Calu3 (cell line): ENCODE measurements at regions not wholly inside any gene's neighbourhood (a gene's known extent, or its start where the extent isn't known, plus 50 kb on each side); places are given as distances from the start of the nearest gene placed in this dataset.

Experiments used
- BruUV-seq: library from RNA; stranded (reverse); fragments of 400-500 nt; replicated peaks from 2 replicates; lab custom pipeline; 2021; lab: Mats Ljungman, UMichigan
- CTCF ChIA-PET: fragments of 300-600 bp; sonication (Branson Sonifier 250); formaldehyde crosslinking; loops from one replicate; lab custom pipeline; 2022; ENCODE audit warnings: antibody characterized with exemption; lab: Charles Lee
- DNase-seq: peaks from one replicate; pipeline ENCODE4 v3.0.0; 2022
- H3K27ac Mint-ChIP-seq: one replicate; pipeline ENCODE4 v1.8.0; 2022; ENCODE audit warnings: mixed read lengths; ENCODE audit not compliant: unreplicated experiment
- H3K27me3 Mint-ChIP-seq: one replicate; pipeline ENCODE4 v1.8.0; 2022; ENCODE audit warnings: mixed read lengths; ENCODE audit not compliant: unreplicated experiment
- H3K36me3 Mint-ChIP-seq: one replicate; pipeline ENCODE4 v1.8.0; 2022; ENCODE audit warnings: mild to moderate bottlenecking, moderate library complexity, mixed read lengths; ENCODE audit not compliant: insufficient read depth, unreplicated experiment
- H3K4me1 Mint-ChIP-seq: one replicate; pipeline ENCODE4 v1.8.0; 2022; ENCODE audit warnings: mild to moderate bottlenecking, low read depth, mixed read lengths; ENCODE audit not compliant: unreplicated experiment
- H3K4me3 Mint-ChIP-seq: one replicate; pipeline ENCODE4 v1.8.0; 2022; ENCODE audit warnings: mild to moderate bottlenecking, low read depth, moderate library complexity, mixed read lengths; ENCODE audit not compliant: unreplicated experiment
- H3K9me3 Mint-ChIP-seq: one replicate; pipeline ENCODE4 v1.8.0; 2022; ENCODE audit warnings: low read depth, mixed read lengths; ENCODE audit not compliant: unreplicated experiment
- intact Hi-C: fragments of 100-400 bp; cut with micrococcal nuclease; formaldehyde crosslinking; loops from one replicate; pipeline ENCODE4 v1.10.0; 2022; ENCODE audit not compliant: unreplicated experiment
- TF ChIP-seq, protein P1 (sequence below): fragments of 200-600 bp; IDR thresholded peaks from one replicate; pipeline ENCODE4 v1.8.0; 2022; ENCODE audit warnings: antibody characterized with exemption; ENCODE audit not compliant: unreplicated experiment

DNA sequence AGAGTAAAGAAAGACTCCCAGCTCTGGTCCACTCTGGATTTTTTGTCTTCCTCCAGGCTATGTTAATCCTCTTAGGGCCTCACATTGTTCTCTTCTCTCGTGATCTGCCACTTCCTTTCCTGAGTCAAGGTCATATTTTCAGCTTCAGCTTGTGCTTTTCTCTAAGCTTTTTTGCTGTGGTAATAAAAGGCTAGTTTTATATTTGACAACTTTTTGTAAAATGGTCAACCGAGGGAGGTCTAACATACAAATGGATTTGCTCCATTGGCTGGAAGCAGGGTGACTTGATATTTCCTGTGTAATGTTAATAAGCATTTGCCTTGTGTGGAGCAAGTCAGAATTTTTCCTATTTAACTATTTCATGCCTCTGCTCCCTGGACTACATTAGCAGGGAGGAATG is 239.7 kb downstream of the RAB28 start:
- peaks cover 18% of the 10 kb centered on the region for H3K9me3 Mint-ChIP-seq
- H3K27ac Mint-ChIP-seq, result no peak overlapping the region
- TF ChIP-seq, protein P1, sequence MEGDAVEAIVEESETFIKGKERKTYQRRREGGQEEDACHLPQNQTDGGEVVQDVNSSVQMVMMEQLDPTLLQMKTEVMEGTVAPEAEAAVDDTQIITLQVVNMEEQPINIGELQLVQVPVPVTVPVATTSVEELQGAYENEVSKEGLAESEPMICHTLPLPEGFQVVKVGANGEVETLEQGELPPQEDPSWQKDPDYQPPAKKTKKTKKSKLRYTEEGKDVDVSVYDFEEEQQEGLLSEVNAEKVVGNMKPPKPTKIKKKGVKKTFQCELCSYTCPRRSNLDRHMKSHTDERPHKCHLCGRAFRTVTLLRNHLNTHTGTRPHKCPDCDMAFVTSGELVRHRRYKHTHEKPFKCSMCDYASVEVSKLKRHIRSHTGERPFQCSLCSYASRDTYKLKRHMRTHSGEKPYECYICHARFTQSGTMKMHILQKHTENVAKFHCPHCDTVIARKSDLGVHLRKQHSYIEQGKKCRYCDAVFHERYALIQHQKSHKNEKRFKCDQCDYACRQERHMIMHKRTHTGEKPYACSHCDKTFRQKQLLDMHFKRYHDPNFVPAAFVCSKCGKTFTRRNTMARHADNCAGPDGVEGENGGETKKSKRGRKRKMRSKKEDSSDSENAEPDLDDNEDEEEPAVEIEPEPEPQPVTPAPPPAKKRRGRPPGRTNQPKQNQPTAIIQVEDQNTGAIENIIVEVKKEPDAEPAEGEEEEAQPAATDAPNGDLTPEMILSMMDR, result no peak
- CTCF ChIA-PET, result no interaction called here
- intact Hi-C loops, result no loop called here
- BruUV-seq, result no TSS peak
- H3K4me3 Mint-ChIP-seq, result no peak overlapping the region
- H3K4me1 Mint-ChIP-seq, result no peaks in the 10 kb centered on the region
- no peak for DNase-seq
- H3K36me3 Mint-ChIP-seq, result no peaks in the 10 kb centered on the region
- no peaks in the 10 kb centered on the region for H3K27me3 Mint-ChIP-seq

- no peak overlapping the region for H3K27ac Mint-ChIP-seq
- H3K27me3 Mint-ChIP-seq, result no peaks in the 10 kb centered on the region
- H3K4me1 Mint-ChIP-seq, result no peaks in the 10 kb centered on the region
- H3K9me3 Mint-ChIP-seq, result peaks cover 12% of the 10 kb centered on the region
- H3K36me3 Mint-ChIP-seq, result no peaks in the 10 kb centered on the region
- no peak overlapping the region for H3K4me3 Mint-ChIP-seq
- intact Hi-C loops, result no loop called here
- no peak for DNase-seq
- CTCF ChIA-PET, result no interaction called here
- TF ChIP-seq, protein P1, result no peak
- no TSS peak for BruUV-seq
Measured at GRCh38 chr4:13243152-13243551, 241.0 kb downstream of the RAB28 start.

GRCh38 chr4:13240066-13240465 is 244.1 kb downstream of the RAB28 start:
- Mint-ChIP-seq H3K4me1 (no peaks in the 10 kb centered on the region), H3K27me3 (no peaks in the 10 kb centered on the region), H3K4me3 (no peak overlapping the region), H3K27ac (no peak overlapping the region), H3K36me3 (no peaks in the 10 kb centered on the region), H3K9me3 (peaks cover 11% of the 10 kb centered on the region)
- CTCF ChIA-PET, result no interaction called here
- intact Hi-C loops, result no loop called here
- BruUV-seq, result no TSS peak
- TF ChIP-seq, protein P1, result no peak
- DNase-seq, result no peak

- TF ChIP-seq, protein P1, result no peak
- no TSS peak for BruUV-seq
- no peak overlapping the region for H3K27ac Mint-ChIP-seq
Measured at GRCh38 chr4:13238936-13239335, 245.2 kb downstream of the RAB28 start.

DNA sequence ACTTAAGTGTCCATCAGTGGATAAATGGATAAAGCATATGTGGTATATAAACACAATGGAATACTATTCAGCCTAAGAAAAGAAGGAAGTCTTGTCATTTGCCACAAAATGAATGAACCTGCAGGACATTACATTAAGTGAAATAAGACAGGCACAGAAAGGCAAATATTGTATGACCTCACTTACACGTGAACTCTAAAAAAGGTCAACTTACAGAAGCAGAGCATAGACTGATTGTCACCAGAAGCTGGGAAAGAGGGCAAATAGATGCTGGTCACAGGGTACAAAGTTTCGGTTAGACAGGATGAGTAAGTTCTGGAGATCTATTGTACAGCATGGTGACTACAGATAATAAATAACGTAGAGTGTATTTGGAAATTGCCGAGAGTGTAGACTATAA is 247.7 kb downstream of the RAB28 start:
- Mint-ChIP-seq H3K4me3 (no peak overlapping the region), H3K9me3 (peaks cover 12% of the 10 kb centered on the region), H3K36me3 (no peaks in the 10 kb centered on the region), H3K27ac (no peak overlapping the region), H3K27me3 (no peaks in the 10 kb centered on the region), H3K4me1 (no peaks in the 10 kb centered on the region)
- CTCF ChIA-PET, result no interaction called here
- BruUV-seq, result no TSS peak
- no peak for DNase-seq
- TF ChIP-seq, protein P1, result no peak
- intact Hi-C loops, result no loop called here

More at GRCh38 chr4:13238936-13239335, 245.2 kb downstream of the RAB28 start:
- Mint-ChIP-seq H3K4me3 (no peak overlapping the region), H3K36me3 (no peaks in the 10 kb centered on the region), H3K4me1 (no peaks in the 10 kb centered on the region), H3K27me3 (no peaks in the 10 kb centered on the region), H3K9me3 (peaks cover 11% of the 10 kb centered on the region)
- intact Hi-C loops, result no loop called here
- DNase-seq, result no peak
- CTCF ChIA-PET, result no interaction called here
